Fibroblast of skin of right biceps (primary cell): ENCODE measurements at regions not wholly inside any gene's neighbourhood (a gene's known extent, or its start where the extent isn't known, plus 50 kb on each side); places are given as distances from the start of the nearest gene placed in this dataset.

Source experiments
- DNase-seq: peaks from one replicate; pipeline ENCODE4 v3.0.0-alpha.2; 2013

DNA sequence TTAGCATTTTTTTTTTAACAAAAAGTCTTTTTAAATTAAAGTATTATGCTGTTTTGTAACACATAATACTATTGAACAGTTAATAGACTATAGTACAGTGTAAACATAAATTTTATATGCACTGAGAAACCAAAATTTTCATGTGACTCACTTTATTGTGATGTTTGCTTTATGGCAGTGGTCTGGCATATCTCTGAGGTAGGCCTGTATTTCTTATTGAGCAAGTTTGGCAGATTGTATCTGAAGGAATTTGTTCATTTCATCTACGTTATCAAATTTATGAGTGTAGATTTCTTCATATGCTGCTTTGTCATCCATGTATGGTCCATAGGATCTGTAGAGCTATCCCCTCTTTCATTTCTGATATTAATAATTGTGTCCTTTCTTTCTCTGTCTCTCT is 78.8 kb upstream of the PDE3A start:
- no peak for DNase-seq

DNA sequence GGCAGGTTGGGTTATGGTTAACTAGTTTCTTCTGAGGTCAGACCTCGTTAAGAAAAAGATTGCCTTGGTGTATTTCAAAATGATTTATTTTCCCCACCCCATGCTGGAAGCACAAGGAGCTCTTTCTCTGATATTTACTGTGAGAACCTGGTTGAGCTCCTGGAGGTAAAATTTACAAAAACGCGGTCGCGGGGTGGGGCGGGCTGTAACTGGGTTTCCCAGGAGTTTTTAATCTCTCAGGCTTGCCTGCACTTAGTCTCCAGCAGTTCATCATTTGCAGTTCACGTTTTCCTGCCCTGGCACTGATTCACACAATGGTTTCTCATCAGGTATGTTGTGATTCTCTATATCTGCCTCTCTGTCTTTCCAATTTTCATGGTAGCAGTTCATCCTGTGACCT is 67.9 kb upstream of the PDE3A start:
- no peak for DNase-seq

DNA sequence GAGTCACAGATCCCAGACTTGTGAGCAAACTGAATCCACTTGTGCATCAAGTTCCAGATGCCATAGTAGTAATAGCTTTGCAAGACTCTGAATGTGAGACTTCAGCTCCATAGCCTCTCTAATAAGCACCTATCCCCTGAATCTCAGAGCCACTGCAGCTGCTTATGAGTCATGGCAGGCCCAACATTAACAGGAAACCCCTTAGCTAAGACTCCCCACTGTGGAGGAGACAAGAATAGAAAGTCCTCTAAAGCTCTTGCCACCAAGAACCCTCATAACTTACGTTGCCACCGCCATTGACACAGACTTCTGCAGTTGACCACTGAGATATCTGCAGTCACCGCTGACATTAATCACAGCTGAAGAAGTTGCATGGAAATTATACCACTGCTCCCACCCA is 62.9 kb upstream of the PDE3A start:
- peak; percentile 23 for DNase-seq

DNA sequence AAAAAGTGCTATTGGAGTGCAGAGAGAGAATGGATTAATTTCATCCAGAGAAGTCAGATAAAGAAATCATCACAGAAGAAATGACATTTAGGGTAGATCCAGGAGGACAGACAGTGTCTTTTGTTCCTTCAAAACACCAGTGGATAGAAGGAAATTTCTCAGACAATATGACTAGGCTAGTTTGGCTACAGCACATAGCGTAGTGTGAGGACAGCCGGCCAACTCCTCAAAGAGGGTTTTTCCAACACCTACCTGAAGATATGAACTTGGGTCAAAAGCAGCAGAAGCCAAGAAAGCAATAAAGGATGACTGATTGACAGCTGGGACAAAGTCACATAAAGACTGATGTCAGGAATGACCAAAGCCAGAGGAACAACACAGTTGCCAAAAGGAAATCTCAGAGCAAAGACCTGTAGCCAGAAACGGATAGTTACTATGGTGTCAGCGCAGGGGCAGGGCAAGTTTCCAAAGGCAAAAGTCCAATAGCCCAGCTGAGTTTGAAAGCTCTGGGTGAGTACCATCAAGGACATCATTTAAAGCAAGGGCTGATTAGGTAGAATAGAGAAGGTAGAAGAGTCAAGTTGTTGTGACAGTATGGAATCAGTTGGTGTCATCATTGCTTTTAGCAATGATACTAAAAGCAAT is 58.7 kb upstream of the PDE3A start:
- DNase-seq: no peak

DNA sequence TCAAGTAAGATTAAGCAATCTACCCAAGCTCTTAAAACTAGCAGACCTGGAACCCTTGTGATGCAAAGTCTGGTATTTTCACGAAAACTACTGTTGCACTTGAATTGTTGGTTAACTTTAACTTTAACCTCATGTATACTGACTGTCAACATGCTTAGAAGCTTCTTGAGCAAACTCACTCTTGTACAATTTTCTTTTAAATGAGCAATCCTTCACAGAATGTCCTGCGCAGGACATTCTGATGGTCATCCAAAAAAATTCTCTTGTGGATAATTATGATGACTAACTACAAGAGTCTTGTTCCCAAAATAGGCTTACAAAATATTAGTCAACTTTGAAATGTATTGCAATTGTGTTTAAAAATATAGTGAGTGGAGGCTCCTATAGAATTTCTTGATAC is 54.0 kb upstream of the PDE3A start:
- peak; percentile 83 for DNase-seq

DNA sequence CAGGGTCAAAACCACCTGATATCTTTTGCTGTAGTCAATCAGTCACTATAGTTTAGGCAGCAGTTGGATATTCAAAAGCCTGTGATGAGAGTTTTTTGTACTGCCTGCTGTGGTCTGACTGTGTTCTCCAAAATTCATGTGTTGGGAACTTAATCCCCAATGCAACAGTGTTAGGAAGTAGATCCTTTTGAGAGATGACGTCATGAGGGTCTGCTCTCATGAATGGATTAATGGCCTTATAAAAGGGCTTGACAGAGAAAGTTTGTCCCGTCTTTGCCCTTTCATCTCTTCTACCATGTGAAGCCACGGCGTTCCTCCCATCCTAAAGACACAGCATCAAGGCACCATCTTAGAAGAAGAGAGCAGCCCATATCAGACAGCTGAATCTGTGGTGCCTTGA is 50.8 kb upstream of the PDE3A start:
- no peak for DNase-seq
